GM21515 (cell line): ENCODE measurements at regions not wholly inside any gene's neighbourhood (a gene's known extent, or its start where the extent isn't known, plus 50 kb on each side); places are given as distances from the start of the nearest gene placed in this dataset.

Source experiments
- ATAC-seq: cut with Tn5 transposase; IDR thresholded peaks from one replicate; pipeline ENCODE4 v1.9.1; 2021; ENCODE audit not compliant: unreplicated experiment

DNA sequence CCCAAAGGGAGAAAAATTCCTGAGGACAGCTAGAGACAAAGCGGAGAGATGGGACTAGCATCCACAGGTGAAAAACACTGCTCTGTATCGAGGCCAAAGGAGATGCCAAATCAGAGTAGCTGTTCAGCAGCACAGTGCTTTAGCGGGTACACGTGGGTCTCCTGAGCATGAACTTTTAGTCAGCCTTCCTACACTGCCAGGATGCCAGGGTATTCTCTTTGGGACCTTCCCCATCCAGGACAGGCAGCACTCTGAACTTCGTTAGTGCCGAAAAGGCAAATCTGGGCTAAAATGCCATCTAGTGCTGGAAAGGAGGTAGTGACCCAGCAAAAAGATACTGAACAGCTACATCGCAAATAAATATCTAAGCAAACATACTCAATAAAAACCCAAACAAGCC is 64.9 kb downstream of the C6orf58 start:
- peak; percentile 80 for ATAC-seq
